ENCODE measurements at regions not wholly inside any gene's neighbourhood (a gene's known extent, or its start where the extent isn't known, plus 50 kb on each side); places are given as distances from the start of the nearest gene placed in this dataset.
"Not testable (repeated sequence)": the region's sequence is repeated elsewhere in the genome, so short reads cannot be mapped to it uniquely, and the experiment has no call there.

DNA sequence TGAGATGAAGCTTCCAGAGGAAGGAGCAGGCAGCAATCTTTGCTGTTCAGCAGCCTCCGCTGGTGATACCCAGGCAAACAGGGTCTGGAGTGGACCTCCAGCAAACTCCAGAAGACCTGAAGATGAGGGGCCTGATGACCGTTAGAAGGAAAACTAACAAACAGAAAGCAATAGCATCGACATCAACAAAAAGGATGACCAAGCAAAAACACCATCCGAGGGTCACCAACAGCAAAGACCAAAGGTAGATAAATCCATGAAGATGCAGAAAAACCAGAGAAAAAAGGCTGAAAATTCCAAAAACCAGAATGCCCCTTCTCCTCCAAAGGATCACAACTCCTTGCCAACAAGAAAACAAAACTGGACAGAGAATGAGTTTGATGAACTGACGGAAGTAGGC lies 235.9 kb upstream of the NSMCE3 start:
- DNase-seq: not testable (repeated sequence)

DNA sequence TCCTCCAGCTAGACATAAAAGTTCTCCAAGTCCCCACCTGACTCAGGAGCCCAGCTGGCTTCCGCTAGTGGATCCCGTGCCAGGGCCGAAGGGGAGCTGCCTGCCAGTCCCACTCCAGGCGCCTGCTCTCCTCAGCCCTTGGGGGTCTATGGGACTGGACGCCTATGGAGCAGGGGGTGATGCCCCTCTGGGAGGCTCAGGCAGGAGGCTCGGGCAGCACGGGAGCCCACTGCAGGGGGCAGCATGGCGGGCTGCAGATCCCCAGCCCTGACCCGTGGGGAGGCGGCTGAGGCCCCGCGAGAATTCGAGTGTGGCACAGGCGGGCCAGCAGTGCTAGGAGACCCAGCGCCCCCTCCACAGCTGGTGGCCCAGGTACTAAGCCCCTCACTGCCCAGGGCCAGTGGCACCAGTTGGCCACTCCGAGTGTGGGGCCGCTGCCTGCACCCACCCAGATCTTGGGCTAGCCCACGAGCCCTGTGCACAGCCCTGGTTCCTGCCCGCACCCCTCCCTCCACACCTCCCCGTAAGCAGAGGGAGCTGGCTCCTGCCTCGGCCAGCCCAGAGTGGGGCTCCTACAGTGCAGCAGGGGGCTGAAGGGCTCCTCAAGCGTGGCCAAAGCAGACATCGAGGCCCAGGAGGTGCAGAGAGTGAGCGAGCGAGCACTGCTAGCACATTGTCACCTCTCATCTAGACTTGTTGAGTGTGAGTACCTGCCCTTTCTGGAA lies 221.3 kb upstream of the NSMCE3 start:
- DNase-seq: no peak

DNA sequence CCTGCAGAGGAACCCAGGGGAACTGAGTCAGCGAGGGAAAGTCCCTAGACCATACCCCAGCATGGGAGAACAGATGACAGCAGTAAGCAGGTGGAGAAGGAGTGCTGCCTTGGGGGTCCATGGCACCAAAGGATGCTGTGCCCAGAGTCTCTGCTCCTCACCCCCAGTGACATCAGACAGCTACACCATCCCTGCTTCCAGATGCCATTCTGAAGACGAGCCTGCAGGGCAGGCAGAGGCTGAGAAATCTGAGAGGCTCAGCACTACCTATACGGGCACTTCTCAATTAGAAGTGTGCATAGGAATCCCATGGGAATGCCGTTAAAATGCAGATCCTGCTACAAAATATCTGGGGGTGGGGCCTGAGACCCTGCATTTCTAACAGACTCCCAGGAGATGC lies 211.3 kb upstream of the NSMCE3 start:
- DNase-seq: no peak

DNA sequence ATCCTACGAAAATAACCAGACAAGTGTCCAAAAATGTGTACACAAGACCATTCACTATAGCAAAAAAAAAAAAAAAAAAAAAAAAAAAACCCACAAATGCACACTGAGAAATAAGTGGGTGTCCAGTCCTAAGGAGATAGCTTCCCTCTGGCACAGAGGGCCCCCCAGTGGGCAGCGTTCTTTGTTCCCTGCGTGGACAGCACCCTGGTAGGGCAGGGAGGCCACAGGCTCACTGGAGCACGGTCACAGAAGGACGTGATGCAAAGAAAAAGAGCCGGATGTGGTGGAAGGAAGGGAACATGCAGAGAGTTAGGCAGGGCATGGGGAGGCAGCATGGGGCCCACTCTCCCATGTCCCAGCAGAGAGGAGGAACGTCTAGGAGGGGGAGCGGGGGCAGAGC lies 210.7 kb upstream of the NSMCE3 start:
- no peak for DNase-seq

DNA sequence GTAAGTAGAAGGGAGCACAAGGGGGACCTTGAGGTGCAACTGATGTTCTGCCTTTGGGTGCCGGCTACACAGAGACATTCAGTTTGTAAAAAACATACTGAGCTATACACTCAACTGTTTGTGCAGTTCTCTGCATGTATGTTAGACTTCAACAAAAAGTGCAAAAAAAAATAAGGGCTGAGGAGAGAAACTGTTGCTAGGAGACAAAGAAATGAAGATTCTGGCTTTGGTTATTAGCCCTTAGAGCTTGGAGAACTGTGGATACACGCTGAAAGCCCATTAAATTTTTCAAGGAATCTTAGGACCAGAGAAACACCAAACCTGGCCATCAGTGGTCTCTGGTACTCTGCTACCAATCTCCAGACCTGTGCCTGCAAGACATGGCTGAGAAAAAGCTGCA lies 207.6 kb upstream of the NSMCE3 start:
- no peak for DNase-seq

DNA sequence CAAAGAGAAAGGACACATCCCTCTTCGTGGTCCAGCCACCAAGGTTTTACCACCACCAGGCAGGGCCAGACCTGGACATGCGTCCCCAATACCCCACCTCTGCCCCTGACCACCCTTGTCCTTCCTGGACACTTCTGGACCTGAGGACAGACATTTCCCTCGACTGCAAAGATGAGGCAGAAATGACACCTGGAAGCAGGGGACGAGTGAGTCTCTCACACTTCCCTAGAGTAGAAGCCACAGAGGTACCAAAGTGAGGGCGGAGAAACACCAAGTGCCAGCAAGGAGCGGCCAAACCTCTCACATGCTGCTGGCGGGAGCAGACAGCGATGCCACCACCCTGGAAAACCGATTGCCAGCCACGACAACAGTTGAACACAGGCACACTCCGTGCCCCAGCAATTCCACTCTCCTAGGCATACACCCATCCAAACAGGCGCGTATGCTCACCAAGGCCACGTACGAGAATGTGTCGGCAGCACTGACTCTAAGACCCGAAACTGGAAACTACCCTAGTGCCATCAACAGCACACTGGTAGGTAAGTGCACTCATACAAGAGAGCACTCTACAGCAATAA lies 207.0 kb upstream of the NSMCE3 start:
- DNase-seq: no peak

DNA sequence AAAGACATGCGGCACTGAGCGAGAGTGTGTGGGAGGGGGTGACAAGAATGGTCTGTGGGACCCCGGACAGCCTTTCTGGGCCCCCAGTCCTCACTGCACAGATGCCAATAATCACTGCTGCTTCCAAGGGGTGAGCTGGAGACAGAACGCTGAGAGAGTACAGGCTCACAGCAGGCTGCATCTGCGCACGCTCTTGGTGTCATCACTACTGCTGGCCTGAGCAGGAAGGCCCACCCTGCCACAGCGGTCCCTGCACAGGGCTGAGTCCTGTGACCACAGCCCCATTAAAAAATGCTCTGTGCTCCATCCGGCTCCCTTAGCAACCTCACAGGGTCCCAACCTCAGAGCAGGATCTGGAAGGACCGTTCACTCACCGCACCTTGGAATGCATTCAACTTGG lies 205.5 kb upstream of the NSMCE3 start:
- no peak for DNase-seq

DNA sequence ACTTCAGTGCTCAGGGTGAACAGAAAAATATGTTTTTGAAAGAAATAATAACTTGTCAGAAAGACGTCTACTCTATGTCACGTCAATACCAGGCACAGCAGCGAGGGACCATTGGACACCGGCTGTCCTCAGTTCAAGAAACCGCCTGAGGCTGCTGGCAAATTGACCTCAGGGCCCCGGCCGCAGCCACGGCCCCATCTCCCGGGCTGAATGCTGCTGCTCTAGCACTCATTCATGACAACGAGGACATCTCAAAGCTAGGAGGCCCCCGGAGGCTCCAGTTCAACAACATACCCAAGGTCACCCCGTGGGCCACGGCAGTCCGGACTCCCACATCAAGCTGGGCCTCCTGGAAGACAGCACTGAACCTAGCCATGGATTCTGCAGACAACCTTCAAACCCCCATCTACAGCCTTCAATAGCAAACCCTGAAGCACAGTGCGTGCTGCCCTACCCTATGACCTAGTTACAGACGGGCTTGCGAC lies 204.0 kb upstream of the NSMCE3 start:
- DNase-seq: no peak

DNA sequence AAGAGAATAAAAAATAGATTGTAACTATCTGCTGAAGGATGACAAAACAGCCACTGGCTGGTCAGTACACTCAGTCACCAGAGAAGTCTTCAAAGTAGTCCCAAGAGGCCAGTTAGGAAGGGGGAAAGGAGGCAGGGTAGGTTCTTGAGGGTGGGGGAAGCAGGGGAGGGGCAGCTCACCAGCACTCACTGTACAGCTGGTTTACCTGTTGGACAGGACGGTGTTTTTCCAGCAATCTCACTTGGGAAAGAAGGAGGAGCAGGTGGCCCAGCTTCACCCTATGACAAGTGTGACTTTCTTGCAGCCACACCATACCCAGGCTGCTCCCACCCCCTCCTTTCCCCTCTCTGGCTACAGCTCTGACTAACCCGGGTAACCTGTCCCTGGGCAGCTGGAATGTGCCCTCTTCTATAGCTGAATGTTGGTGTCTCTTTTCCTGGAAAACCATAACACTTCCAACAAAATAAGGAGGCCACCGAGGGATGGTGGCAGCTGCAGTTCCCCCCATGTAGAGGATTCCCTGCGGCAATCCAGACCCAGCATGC lies 203.4 kb upstream of the NSMCE3 start:
- DNase-seq: no peak

DNA sequence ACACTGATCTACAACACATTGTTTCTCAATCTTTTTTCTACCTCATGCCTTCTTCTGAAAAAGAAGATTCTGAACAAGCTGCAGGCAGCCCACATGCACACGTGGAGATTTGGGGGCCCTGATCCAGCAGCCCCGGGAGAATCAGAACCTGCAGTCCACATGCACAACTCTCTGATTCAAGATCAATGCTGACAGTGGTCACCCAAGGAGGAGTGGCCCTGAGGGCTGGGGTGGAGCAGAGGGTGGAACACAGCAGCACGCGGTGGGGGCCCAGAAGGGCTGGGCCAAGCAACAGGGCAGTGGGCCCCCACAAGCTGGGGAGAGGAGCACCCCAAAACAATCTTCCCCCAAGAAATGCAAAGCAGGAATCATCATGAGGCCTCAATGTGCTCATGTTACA lies 202.1 kb upstream of the NSMCE3 start:
- no peak for DNase-seq

DNA sequence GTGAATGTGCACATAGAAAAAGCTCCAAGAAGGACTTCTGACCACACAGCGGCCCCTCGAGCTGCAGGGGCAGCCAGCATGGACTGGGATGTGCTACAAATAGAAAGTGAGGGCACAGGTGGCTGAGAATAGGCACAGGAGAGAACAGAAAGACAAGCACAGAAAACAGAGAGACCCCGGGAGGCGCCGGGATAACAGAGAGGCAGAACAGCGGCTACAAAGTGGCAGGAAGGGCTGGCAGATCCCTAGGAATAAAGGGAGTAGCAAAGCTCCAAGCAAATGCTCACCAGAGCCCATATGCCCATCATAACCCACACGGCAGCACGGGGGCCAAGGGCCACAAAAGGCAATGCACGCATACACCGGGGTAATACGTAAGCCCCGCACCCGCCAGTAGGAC lies 201.7 kb upstream of the NSMCE3 start:
- no peak for DNase-seq

DNA sequence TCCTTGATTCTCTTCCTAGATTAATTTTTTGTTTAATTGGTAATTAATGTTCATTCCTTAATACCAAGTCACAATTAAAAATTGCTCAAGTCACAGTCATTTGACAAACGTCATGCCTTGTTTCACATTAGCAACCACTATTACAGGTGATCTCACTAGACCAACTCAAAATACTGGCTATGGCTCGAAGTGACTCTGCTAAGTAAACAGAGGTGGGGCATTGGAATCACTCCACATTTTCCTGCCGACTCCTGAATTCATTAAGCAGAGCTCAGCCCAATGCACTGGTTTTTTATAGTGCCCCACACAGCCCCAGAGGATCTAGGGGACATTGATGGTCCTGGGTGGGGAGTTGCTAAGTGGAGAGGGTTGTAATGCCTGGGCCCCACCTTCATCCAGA lies 201.2 kb upstream of the NSMCE3 start:
- DNase-seq: no peak

DNA sequence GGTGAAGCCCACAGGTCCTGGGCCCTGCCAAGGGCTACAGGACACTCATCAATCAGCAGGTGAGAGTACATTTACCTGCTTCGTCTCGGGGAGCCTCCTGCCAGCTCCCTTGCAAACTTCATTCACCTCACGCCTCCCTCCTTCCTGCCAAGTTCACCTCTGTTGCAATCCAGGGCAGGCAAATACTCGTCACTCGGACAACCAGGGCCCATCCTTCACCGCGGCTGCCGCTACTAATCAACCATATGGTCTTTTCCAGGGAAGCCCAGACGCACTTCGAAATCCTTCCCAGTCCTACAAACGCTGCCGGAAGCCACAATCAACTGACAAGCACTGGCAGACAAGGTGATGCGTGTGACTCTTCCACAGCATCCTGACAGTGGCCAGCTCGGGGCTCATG lies 200.7 kb upstream of the NSMCE3 start:
- DNase-seq: no peak

DNA sequence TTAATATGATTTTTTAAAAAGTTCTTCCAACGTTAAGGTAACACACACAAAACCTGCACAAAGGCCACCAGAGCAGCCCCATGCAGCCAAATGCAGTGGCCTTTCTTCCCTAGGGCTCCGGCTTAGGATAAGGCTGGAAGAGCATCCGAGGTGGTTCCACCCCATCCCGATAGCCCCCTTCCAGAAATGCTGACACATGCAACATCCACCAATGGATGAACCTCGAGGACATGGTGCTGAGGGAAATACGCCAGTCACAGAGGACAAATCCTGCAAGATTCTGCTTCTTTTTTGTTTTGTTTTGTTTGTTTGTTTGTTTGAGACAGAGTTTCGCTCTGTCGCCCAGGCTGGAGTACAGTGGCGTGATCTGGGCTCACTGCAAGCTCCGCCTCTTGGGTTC lies 199.3 kb upstream of the NSMCE3 start:
- no peak for DNase-seq

DNA sequence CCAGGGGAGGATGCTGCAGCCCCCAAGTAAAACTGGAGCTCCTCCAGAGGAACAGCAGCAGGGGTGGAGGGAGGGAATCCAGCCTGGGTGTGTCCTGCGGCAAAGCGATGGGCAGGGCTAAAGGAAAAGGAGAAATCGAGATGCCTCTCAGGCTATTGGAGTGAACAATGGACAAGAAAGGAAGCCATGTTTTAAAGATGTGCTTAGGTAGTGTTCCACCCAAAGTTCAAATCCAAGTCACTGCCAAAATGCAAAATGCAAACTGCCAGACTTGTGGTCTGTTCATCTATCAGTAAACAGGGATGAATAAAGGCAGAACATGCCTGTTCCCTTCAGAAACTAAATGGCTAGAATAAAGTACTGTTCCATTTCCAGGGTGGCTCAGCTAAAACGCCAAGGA lies 197.5 kb upstream of the NSMCE3 start:
- DNase-seq: no peak

DNA sequence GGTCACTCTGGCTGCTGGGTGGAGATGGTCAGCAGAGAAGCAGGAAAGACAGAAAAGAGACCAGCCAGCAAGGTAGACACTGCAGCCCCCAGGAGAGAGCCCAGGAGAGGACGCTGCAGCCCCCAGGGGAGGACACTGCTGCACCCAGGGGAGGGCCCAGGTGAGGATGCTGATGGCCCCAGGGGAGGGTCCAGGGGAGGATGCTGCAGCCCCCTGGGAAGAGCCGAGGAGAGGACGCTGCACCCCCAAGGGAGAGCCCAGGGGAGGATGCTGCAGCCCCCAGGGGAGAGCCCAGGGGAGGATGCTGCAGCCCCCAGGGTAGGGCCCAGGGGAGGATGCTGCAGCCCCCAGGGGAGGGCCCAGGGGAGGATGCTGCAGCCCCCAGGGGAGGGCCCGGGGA lies 196.7 kb upstream of the NSMCE3 start:
- DNase-seq: no peak

DNA sequence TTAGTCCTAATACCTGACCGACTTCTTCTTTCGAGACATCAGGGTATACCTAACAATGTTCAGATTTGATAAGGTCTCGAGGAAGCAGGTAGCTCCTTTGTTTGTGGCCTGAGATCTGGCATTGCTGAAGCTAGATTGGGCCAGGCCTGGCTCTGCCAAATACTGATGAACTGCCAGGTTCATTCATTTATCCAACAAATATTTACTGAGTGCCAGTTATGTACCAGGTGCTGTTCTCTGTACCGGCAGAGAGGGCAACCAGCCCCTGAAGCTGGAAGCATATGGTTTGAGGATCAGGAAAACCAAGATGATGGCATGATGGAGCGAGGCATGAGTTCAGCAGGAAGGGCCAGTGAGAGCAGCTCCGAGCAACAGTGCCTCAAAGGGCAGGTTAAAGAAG lies 196.2 kb upstream of the NSMCE3 start:
- DNase-seq: no peak

DNA sequence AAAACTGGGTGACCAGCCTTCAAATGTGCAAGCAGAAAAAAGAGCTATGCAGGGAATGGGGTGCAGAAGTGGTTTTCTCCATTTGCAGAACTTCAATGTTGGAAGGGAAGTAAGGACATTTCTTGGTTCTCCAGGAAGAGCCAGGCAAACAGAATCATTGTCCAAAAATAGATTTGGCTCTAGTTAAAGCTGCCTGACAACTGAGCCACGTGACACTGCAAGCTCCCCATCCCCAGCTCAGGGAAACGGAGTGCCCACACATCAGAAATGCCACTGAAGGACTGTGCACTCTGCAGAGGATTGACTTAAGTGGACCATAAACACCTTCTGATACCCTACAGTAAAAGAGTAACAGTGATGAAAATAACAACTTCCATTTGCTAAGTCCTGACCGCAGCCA lies 195.6 kb upstream of the NSMCE3 start:
- no peak for DNase-seq

DNA sequence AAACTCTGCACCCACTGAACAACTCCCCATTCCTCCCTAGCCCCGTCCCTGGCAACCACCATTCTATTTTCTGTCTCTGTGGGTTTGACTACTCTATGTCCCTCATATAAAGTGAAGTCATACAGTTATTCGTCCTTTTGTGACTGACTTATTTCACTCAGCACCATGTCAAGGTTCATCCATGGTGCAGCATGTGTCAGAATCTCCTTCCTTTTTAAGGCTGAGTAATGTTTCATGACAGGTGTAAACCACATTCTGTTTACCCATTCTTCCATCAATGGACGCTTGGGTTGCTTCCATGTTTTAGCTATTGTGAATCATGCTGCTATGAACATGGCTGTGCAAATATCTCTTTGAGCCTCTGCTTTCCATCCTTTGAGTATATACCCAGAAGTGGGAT lies 192.3 kb upstream of the NSMCE3 start:
- no peak for DNase-seq

DNA sequence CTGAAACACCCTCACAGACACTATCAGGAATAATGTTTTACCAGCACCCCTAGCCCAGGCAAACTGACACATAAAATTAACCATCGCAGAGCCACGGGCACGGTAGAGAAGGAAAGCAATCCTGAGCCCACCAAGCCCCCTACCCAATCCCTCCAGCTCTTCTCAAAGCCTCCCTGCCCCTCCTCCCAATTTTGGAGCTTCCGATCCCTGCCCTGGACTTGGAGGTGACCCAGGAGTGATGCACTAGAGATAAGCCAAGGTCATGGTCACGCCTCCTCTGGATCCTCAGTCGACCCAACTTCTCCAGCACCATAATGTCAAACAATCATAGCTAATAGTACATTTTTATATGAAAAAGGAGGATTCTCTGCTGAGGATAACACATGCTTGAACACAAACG lies 188.7 kb upstream of the NSMCE3 start:
- no peak for DNase-seq

DNA sequence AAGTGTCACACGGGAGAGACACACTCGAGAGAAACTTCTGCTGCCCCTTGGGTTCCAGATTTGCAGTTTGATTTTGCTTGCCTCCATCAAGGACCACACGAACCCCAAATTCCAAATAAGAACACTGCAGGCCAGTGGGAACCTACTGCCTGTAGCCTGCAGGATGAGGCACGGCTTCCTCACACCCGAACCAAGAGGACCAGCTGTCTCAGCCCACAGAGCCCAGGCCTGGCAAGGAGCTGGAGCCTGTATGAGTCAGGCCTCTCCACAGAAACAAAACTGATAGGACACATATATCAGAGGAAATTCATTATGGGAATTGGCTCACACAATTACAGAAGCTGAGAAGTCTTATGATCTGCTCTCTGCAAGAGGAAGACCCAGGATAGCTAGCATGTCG lies 188.1 kb upstream of the NSMCE3 start:
- no peak for DNase-seq

DNA sequence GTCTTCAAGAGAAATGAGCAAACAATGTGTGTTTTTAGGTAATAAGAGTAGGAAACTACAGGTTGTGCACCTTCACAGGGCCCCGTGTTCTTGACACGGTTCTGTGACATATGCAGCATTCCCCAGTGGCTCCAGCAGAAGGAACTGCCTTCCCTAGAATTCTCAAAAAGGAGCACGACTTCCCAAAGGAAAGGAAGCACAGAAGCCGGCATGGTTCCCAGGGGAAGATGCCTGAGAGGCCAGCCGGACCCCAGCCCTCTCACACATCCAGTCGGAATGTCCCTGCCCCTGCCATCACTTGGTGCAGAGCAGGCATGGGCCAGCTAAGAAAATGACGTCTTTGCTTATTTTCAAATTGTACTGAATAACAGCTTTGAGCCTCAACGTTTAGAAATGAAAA lies 187.3 kb upstream of the NSMCE3 start:
- DNase-seq: no peak

DNA sequence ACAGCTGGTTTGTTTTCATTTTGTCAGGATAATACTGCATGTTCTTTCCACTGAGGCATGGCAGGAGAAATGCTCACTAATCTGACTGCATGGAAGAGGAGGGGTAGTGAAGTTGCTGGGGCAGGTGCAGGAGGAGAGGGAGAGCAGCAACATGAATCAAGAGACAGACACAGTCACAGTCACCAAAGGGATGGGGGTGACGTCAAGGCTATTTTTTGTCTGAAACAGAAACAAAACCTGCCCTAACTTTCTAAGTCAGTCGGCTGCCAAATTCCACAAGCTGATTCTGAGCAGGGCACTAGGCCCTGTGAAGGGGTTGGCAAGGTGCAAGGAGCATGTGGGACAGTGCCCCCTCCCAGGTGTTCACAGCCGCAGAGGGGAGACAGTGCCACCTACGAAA lies 186.6 kb upstream of the NSMCE3 start:
- DNase-seq: no peak

DNA sequence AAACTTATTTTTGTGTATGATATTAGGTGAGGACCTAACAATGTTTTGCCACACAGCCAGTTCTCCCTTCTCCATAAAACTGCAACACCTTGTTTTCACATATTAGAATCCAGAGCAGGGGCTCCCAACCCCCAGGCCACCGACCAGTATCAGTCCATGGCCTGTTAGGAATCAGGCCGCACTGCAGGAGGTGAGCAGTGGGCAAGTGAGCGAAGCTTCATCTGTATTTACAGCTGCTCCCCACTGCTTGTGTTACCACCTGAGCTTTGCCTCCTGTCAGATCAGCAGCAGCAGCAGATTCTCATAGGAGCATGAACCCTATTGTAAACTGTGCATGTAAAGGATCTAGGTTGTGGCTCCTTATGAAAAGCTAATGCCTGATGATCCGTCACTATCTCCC lies 185.9 kb upstream of the NSMCE3 start:
- DNase-seq: no peak

Data from muscle of arm (tissue), 1 donor.